MM.1S (cell line): ENCODE measurements at regions not wholly inside any gene's neighbourhood (a gene's known extent, or its start where the extent isn't known, plus 50 kb on each side); places are given as distances from the start of the nearest gene placed in this dataset.

Experiments used
- DNase-seq: peaks from one replicate; pipeline ENCODE4 v3.0.0-alpha.2; 2015
- H2AFZ ChIP-seq: fragments of 300-600 bp; sonication (generic); 2 replicates; pipeline ENCODE4 v1.6.0; 2016; ENCODE audit warnings: antibody characterized with exemption, low read length
- H3F3A ChIP-seq: fragments of 300-600 bp; sonication (generic); 2 replicates; pipeline ENCODE4 v1.6.1; 2016; ENCODE audit warnings: mild to moderate bottlenecking, antibody characterized with exemption, low read length, moderate library complexity, mixed read lengths; ENCODE audit not compliant: insufficient read depth
- H3K27ac ChIP-seq: fragments of 300-600 bp; sonication (generic); 2 replicates; pipeline ENCODE4 v1.5.1; 2016; ENCODE audit warnings: mild to moderate bottlenecking, low read length
- H3K27me3 ChIP-seq: fragments of 300-600 bp; sonication (generic); replicated peaks from 2 replicates; pipeline ENCODE4 v1.6.0; 2016; ENCODE audit warnings: low read length; ENCODE audit not compliant: insufficient read depth
- H3K36me3 ChIP-seq: fragments of 300-600 bp; sonication (generic); replicated peaks from 2 replicates; pipeline ENCODE4 v1.6.1; 2016; ENCODE audit warnings: mild to moderate bottlenecking, low read length, mixed read lengths; ENCODE audit not compliant: insufficient read depth
- H3K4me1 ChIP-seq: fragments of 300-600 bp; sonication (generic); 2 replicates; pipeline ENCODE4 v1.6.1; 2016; ENCODE audit warnings: low read length, mixed read lengths
- H3K4me2 ChIP-seq: fragments of 300-600 bp; sonication (generic); 2 replicates; pipeline ENCODE4 v1.6.0; 2016; ENCODE audit warnings: low read depth, low read length
- H3K4me3 ChIP-seq: fragments of 300-600 bp; sonication (generic); 2 replicates; pipeline ENCODE4 v1.5.1; 2016; ENCODE audit warnings: low read length, mixed read lengths
- H3K79me2 ChIP-seq: fragments of 300-600 bp; sonication (generic); 2 replicates; pipeline ENCODE4 v1.6.1; 2016; ENCODE audit warnings: mixed run types, low read length, mixed read lengths
- H3K9ac ChIP-seq: fragments of 300-600 bp; sonication (generic); 2 replicates; pipeline ENCODE4 v1.6.1; 2016; ENCODE audit warnings: low read length, mixed read lengths
- H3K9me2 ChIP-seq: fragments of 300-600 bp; sonication (generic); replicated peaks from 2 replicates; pipeline ENCODE4 v1.6.1; 2016; ENCODE audit warnings: mild to moderate bottlenecking, low read length, mixed read lengths; ENCODE audit not compliant: insufficient read depth
- H3K9me3 ChIP-seq: fragments of 300-600 bp; sonication (generic); replicated peaks from 2 replicates; pipeline ENCODE4 v1.6.1; 2016; ENCODE audit warnings: mild to moderate bottlenecking, low read length, mixed read lengths; ENCODE audit not compliant: insufficient read depth
- H4K20me1 ChIP-seq: fragments of 300-600 bp; sonication (generic); 2 replicates; pipeline ENCODE4 v1.6.1; 2016; ENCODE audit warnings: mild to moderate bottlenecking, low read length, moderate library complexity, mixed read lengths; ENCODE audit not compliant: insufficient read depth
- EZH2 ChIP-seq: fragments of 300-600 bp; sonication (generic); optimal IDR thresholded peaks from 2 replicates; pipeline ENCODE3; 2017; ENCODE audit warnings: low read depth, mild to moderate bottlenecking, antibody characterized with exemption, low read length, mixed read lengths
- EZH2phosphoT487 ChIP-seq: fragments of 300-600 bp; sonication (generic); IDR thresholded peaks from 2 replicates; pipeline ENCODE4 v1.6.1; 2018; ENCODE audit warnings: antibody characterized with exemption, low read length
- TF ChIP-seq, protein P1 (sequence below): fragments of 300-600 bp; sonication (generic); IDR thresholded peaks from 2 replicates; pipeline ENCODE4 v1.5.1; 2016; ENCODE audit warnings: antibody characterized with exemption, low read length, mixed read lengths

DNA sequence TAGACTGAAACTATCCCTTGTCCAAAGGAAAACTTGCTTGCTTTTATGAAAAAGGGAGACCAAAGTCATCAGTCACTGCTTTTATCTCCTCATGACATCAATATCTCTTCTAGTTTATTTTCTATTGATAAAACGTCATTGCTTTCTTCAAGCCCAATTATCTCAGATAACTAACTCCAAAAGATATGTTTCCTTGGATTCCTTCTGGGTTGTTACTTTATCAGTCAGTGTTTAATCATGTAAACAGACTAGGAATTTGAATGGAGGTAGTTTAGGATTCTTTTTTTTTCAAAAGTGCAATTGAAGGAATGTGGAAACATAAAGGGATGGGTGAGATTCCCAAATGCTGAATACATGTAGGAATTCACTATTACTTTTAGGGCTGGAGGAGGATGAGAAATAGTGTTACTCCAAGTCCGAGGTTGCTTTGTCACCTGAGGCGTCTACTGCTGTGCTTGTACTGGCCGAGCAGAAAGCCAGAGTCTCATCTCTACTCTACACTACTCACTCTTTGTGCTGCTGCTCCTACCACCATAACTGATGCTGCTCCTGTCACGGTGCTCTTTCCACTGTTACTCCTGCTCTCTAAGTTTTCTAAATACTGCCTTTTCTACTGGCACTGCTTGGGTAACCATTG lies 1697.1 kb upstream of the NUDT12 start:
- Histone ChIP-seq H3K79me2 (no peaks in the 10 kb centered on the region), H3K9ac (no peak overlapping the region), H3K36me3 (no peaks in the 10 kb centered on the region), H2AFZ (no peak overlapping the region), H4K20me1 (no peaks in the 10 kb centered on the region), H3F3A (no peaks in the 10 kb centered on the region), H3K27me3 (no peaks in the 10 kb centered on the region), H3K9me3 (no peaks in the 10 kb centered on the region), H3K4me3 (no peak overlapping the region), H3K9me2 (no peaks in the 10 kb centered on the region), H3K27ac (no peak overlapping the region), H3K4me1 (no peaks in the 10 kb centered on the region), H3K4me2 (no peak overlapping the region)
- TF ChIP-seq, protein P1, sequence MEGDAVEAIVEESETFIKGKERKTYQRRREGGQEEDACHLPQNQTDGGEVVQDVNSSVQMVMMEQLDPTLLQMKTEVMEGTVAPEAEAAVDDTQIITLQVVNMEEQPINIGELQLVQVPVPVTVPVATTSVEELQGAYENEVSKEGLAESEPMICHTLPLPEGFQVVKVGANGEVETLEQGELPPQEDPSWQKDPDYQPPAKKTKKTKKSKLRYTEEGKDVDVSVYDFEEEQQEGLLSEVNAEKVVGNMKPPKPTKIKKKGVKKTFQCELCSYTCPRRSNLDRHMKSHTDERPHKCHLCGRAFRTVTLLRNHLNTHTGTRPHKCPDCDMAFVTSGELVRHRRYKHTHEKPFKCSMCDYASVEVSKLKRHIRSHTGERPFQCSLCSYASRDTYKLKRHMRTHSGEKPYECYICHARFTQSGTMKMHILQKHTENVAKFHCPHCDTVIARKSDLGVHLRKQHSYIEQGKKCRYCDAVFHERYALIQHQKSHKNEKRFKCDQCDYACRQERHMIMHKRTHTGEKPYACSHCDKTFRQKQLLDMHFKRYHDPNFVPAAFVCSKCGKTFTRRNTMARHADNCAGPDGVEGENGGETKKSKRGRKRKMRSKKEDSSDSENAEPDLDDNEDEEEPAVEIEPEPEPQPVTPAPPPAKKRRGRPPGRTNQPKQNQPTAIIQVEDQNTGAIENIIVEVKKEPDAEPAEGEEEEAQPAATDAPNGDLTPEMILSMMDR, result no peak
- no peak for TF ChIP-seq EZH2phosphoT487
- TF ChIP-seq EZH2, result no peak
- no peak for DNase-seq

DNA sequence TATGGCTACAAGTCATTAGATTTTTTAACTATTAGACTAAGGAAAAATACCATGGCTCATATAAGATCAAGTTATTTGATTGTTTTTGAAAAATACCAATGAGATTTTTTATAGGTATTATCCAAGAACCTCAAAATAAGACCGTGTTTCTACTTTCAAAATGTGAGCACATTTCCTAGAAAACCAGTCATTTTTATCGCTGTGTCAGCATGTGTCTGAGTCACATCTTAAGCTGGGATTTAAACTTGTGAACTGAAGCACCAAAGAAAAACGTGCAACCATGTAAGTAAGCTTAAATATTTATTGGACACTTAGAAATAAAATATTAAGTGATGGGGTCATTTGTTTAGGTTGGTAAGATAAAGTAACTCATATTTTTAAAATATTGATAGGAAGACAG lies 1676.0 kb upstream of the NUDT12 start:
- no peaks in the 10 kb centered on the region for H4K20me1 ChIP-seq
- no peaks in the 10 kb centered on the region for H3K4me1 ChIP-seq
- DNase-seq, result no peak
- no peaks in the 10 kb centered on the region for H3K36me3 ChIP-seq
- H3K27me3 ChIP-seq, result no peaks in the 10 kb centered on the region
- TF ChIP-seq, protein P1, result no peak
- TF ChIP-seq EZH2phosphoT487, result no peak
- TF ChIP-seq EZH2, result no peak
- no peak overlapping the region for H3K27ac ChIP-seq
- no peak overlapping the region for H3K9ac ChIP-seq
- H3K9me3 ChIP-seq, result no peaks in the 10 kb centered on the region
- no peaks in the 10 kb centered on the region for H3F3A ChIP-seq
- no peak overlapping the region for H2AFZ ChIP-seq
- H3K4me3 ChIP-seq, result no peak overlapping the region
- no peaks in the 10 kb centered on the region for H3K9me2 ChIP-seq
- no peak overlapping the region for H3K4me2 ChIP-seq
- H3K79me2 ChIP-seq, result no peaks in the 10 kb centered on the region

DNA sequence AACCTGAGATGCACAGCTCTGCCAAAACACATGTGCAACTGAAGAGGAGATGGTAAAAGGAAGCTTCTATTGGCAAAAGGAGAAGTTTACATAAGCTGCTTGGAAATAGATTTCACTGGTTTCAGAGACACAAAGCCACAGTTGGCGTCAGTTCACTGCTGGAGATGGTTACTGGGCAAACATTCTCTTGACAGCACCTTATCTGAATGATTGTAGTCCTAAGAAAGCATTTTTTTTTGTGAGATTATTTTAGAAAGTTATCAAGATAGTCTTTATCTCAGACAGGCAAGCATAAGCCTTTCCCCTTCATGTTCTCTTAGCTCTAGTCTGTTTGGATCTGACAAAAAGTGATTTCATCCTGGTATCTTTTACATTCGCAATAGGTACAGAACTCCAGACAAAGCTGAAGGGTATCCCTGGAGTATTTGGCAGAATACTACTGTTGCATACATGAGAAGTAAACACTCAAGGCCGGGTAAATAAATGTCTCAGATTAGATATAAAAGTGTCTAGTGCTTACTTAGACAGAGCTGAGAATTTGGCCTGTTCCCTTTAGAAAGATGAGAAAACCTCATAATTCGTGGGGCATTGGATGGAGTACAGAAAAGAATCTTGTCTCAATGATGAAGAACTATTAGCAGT lies 1668.0 kb upstream of the NUDT12 start:
- H3K9ac ChIP-seq, result no peak overlapping the region
- DNase-seq, result no peak
- no peaks in the 10 kb centered on the region for H3K79me2 ChIP-seq
- H3K36me3 ChIP-seq, result no peaks in the 10 kb centered on the region
- H3K4me1 ChIP-seq, result no peaks in the 10 kb centered on the region
- H3K9me2 ChIP-seq, result no peaks in the 10 kb centered on the region
- no peaks in the 10 kb centered on the region for H4K20me1 ChIP-seq
- no peak overlapping the region for H3K4me2 ChIP-seq
- no peaks in the 10 kb centered on the region for H3K27me3 ChIP-seq
- no peaks in the 10 kb centered on the region for H3F3A ChIP-seq
- H3K9me3 ChIP-seq, result no peaks in the 10 kb centered on the region
- TF ChIP-seq EZH2, result no peak
- no peak for TF ChIP-seq EZH2phosphoT487
- TF ChIP-seq, protein P1, result no peak
- H3K27ac ChIP-seq, result no peak overlapping the region
- H2AFZ ChIP-seq, result no peak overlapping the region
- no peak overlapping the region for H3K4me3 ChIP-seq
